GM23338 (cell line): ENCODE measurements at regions not wholly inside any gene's neighbourhood (a gene's known extent, or its start where the extent isn't known, plus 50 kb on each side); places are given as distances from the start of the nearest gene placed in this dataset.

Experiments
- ATAC-seq: fragments of 200-7000 bp; cut with Tn5 transposase; 3 replicates; pipeline ENCODE4 v1.9.1; 2020
- DNase-seq: peaks from one replicate; pipeline ENCODE4 v3.0.0-alpha.2; 2015; ENCODE audit warnings: low spot score
- H2AFZ ChIP-seq: fragments of 200-600 bp; sonication (generic); 2 replicates; pipeline ENCODE4 v1.8.0; 2016; ENCODE audit warnings: antibody characterized with exemption, mild to moderate bottlenecking, moderate library complexity
- H3F3A ChIP-seq: fragments of 200-600 bp; sonication (generic); replicated peaks from 2 replicates; pipeline ENCODE4 v1.8.0; 2017; ENCODE audit warnings: antibody characterized with exemption, mixed run types, low read depth
- H3K27ac ChIP-seq: fragments of 200-600 bp; sonication (generic); 2 replicates; pipeline ENCODE4 v1.6.1; 2016; ENCODE audit warnings: low read depth
- H3K27me3 ChIP-seq: fragments of 200-600 bp; sonication (generic); 2 replicates; pipeline ENCODE4 v1.8.0; 2016; ENCODE audit warnings: mild to moderate bottlenecking, mixed run types, moderate library complexity; ENCODE audit not compliant: insufficient read depth
- H3K36me3 ChIP-seq: fragments of 200-600 bp; sonication (generic); 2 replicates; pipeline ENCODE4 v1.8.0; 2016; ENCODE audit warnings: mild to moderate bottlenecking; ENCODE audit not compliant: insufficient read depth
- H3K4me1 ChIP-seq: fragments of 200-600 bp; sonication (generic); 2 replicates; pipeline ENCODE4 v1.8.0; 2016; ENCODE audit warnings: mild to moderate bottlenecking, moderate library complexity; ENCODE audit not compliant: insufficient read depth
- H3K4me2 ChIP-seq: fragments of 200-600 bp; sonication (generic); 2 replicates; pipeline ENCODE4 v1.7.1; 2017; ENCODE audit warnings: mixed run types
- H3K4me3 ChIP-seq: fragments of 200-600 bp; sonication (generic); 2 replicates; pipeline ENCODE4 v1.6.1; 2016; ENCODE audit warnings: mixed run types
- H3K79me2 ChIP-seq: fragments of 200-600 bp; sonication (generic); replicated peaks from 2 replicates; pipeline ENCODE4 v1.8.0; 2017; ENCODE audit warnings: mild to moderate bottlenecking; ENCODE audit not compliant: insufficient read depth
- H3K9me2 ChIP-seq: fragments of 200-600 bp; sonication (generic); 2 replicates; pipeline ENCODE4 v1.8.0; 2017; ENCODE audit not compliant: insufficient read depth
- H4K20me1 ChIP-seq: fragments of 200-600 bp; sonication (generic); replicated peaks from 2 replicates; pipeline ENCODE4 v1.8.0; 2017; ENCODE audit warnings: mild to moderate bottlenecking; ENCODE audit not compliant: insufficient read depth
- H3K27ac Mint-ChIP-seq: 2 replicates; pipeline ENCODE4 v1.8.0; 2020; ENCODE audit warnings: inconsistent platforms, mild to moderate bottlenecking, moderate library complexity, mixed read lengths
- H3K27me3 Mint-ChIP-seq: 3 replicates; pipeline ENCODE4 v1.8.0; 2022; ENCODE audit warnings: low read depth, mild to moderate bottlenecking, moderate library complexity, mixed read lengths, inconsistent platforms; ENCODE audit not compliant: insufficient read depth, poor library complexity
- H3K36me3 Mint-ChIP-seq: 3 replicates; pipeline ENCODE4 v1.8.0; 2021; ENCODE audit warnings: low read depth, mild to moderate bottlenecking, inconsistent platforms, moderate library complexity, mixed read lengths
- H3K4me1 Mint-ChIP-seq: 3 replicates; pipeline ENCODE4 v1.8.0; 2020; ENCODE audit warnings: mild to moderate bottlenecking, inconsistent platforms, mixed read lengths
- H3K4me3 Mint-ChIP-seq: 3 replicates; pipeline ENCODE4 v1.8.0; 2021; ENCODE audit warnings: moderate library complexity, mild to moderate bottlenecking, inconsistent platforms, mixed read lengths
- H3K9me3 Mint-ChIP-seq: 3 replicates; pipeline ENCODE4 v1.8.0; 2020; ENCODE audit warnings: moderate library complexity, mild to moderate bottlenecking, inconsistent platforms, mixed read lengths
- CREB1 ChIP-seq: fragments of 250-450 bp; sonication (Bioruptor Pico); IDR thresholded peaks from 2 replicates; pipeline ENCODE4 v1.5.0; 2020; ENCODE audit warnings: low read depth, mild to moderate bottlenecking, moderate library complexity
- ETS1 ChIP-seq: IDR thresholded peaks from 2 replicates; pipeline ENCODE4 v1.6.1; 2016; ENCODE audit warnings: antibody characterized with exemption
- EZH2 ChIP-seq: fragments of 200-600 bp; sonication (generic); IDR thresholded peaks from one replicate; pipeline ENCODE4 v1.8.0; 2017; ENCODE audit warnings: antibody characterized with exemption, mild to moderate bottlenecking, low read depth; ENCODE audit not compliant: unreplicated experiment
- EZH2phosphoT487 ChIP-seq: fragments of 200-600 bp; sonication (generic); IDR thresholded peaks from one replicate; pipeline ENCODE4 v1.8.1; 2018; ENCODE audit warnings: antibody characterized with exemption; ENCODE audit not compliant: unreplicated experiment
- JUNB ChIP-seq: IDR thresholded peaks from one replicate; pipeline ENCODE4 v1.6.1; 2016; ENCODE audit warnings: antibody characterized with exemption; ENCODE audit not compliant: unreplicated experiment
- NANOG ChIP-seq: IDR thresholded peaks from 2 replicates; pipeline ENCODE4 v1.6.1; 2016; ENCODE audit warnings: antibody characterized with exemption, borderline replicate concordance
- POLR2AphosphoS5 ChIP-seq: IDR thresholded peaks from 2 replicates; pipeline ENCODE4 v1.6.1; 2016; ENCODE audit warnings: antibody characterized with exemption, low read depth
- STAT1 ChIP-seq: IDR thresholded peaks from one replicate; pipeline ENCODE4 v1.6.1; 2016; ENCODE audit warnings: antibody characterized with exemption; ENCODE audit not compliant: unreplicated experiment
- ZNF114 ChIP-seq: fragments of 250-450 bp; sonication (Bioruptor Pico); IDR thresholded peaks from 2 replicates; pipeline ENCODE4 v1.5.0; 2020; ENCODE audit warnings: mild to moderate bottlenecking, moderate library complexity
- ZNF331 ChIP-seq: fragments of 250-450 bp; sonication (Bioruptor Pico); IDR thresholded peaks from 2 replicates; pipeline ENCODE4 v1.5.0; 2020; ENCODE audit warnings: low read depth, mild to moderate bottlenecking, moderate library complexity
- TF ChIP-seq, protein P1 (sequence below): IDR thresholded peaks from one replicate; pipeline ENCODE4 v1.6.1; 2018; ENCODE audit warnings: antibody characterized with exemption; ENCODE audit not compliant: unreplicated experiment
- TF ChIP-seq, protein P2 (sequence below), 2 experiments: fragments of 200-600 bp in 1 of 2; sonication (generic) in 1 of 2; conservative IDR thresholded peaks; 2 replicates each; pipeline versions ENCODE4 v1.5.1 to v1.6.1; 2016 to 2017; ENCODE audit warnings: antibody characterized with exemption in 2 of 2, low read depth in 2 of 2, mild to moderate bottlenecking in 2 of 2, moderate library complexity in 1 of 2

DNA sequence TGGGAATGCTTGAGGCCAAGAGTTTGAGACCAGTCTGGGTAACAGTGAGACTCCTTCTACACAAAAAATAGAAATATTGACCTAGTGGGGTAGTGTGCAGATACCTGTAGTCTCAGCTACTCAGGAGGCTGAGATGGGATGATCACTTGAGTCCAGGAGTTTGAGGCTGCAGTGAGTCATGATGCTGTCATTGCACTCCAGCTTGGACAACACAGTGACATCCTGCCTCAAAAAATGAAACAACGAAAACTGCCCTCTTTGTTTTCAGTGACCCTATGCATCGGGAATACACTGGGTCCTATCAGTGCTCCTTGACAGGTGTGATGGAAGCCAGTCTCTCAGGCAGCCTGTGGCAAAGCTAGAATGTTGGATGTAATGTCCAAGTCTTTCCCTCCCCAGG, 311.5 kb upstream of the OR4E1 start (continued):
- TF ChIP-seq EZH2 (no peak), POLR2AphosphoS5 (no peak), NANOG (no peak), CREB1 (no peak), STAT1 (no peak), ZNF114 (CRISPR knock-in tag) (no peak), JUNB (no peak)
- TF ChIP-seq, protein P1, sequence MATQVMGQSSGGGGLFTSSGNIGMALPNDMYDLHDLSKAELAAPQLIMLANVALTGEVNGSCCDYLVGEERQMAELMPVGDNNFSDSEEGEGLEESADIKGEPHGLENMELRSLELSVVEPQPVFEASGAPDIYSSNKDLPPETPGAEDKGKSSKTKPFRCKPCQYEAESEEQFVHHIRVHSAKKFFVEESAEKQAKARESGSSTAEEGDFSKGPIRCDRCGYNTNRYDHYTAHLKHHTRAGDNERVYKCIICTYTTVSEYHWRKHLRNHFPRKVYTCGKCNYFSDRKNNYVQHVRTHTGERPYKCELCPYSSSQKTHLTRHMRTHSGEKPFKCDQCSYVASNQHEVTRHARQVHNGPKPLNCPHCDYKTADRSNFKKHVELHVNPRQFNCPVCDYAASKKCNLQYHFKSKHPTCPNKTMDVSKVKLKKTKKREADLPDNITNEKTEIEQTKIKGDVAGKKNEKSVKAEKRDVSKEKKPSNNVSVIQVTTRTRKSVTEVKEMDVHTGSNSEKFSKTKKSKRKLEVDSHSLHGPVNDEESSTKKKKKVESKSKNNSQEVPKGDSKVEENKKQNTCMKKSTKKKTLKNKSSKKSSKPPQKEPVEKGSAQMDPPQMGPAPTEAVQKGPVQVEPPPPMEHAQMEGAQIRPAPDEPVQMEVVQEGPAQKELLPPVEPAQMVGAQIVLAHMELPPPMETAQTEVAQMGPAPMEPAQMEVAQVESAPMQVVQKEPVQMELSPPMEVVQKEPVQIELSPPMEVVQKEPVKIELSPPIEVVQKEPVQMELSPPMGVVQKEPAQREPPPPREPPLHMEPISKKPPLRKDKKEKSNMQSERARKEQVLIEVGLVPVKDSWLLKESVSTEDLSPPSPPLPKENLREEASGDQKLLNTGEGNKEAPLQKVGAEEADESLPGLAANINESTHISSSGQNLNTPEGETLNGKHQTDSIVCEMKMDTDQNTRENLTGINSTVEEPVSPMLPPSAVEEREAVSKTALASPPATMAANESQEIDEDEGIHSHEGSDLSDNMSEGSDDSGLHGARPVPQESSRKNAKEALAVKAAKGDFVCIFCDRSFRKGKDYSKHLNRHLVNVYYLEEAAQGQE: no peak

- ATAC-seq: no peak
- no peak for DNase-seq
- Mint-ChIP-seq H3K36me3 (no peaks in the 10 kb centered on the region), H3K4me1 (no peaks in the 10 kb centered on the region), H3K27me3 (peaks cover 5% of the 10 kb centered on the region), H3K27ac (no peak overlapping the region), H3K4me3 (no peak overlapping the region), H3K9me3 (no peaks in the 10 kb centered on the region)
- no peak overlapping the region for H3K4me2 ChIP-seq
- no peaks in the 10 kb centered on the region for H3K79me2 ChIP-seq
- no peaks in the 10 kb centered on the region for H3F3A ChIP-seq
- H3K4me3 ChIP-seq: no peak overlapping the region
- no peaks in the 10 kb centered on the region for H3K36me3 ChIP-seq
- H2AFZ ChIP-seq: no peak overlapping the region
- H4K20me1 ChIP-seq: no peaks in the 10 kb centered on the region
- H3K9me2 ChIP-seq: no peaks in the 10 kb centered on the region
- no peaks in the 10 kb centered on the region for H3K27me3 ChIP-seq
- H3K27ac ChIP-seq: no peak overlapping the region
- H3K4me1 ChIP-seq: no peaks in the 10 kb centered on the region
- TF ChIP-seq, protein P2, sequence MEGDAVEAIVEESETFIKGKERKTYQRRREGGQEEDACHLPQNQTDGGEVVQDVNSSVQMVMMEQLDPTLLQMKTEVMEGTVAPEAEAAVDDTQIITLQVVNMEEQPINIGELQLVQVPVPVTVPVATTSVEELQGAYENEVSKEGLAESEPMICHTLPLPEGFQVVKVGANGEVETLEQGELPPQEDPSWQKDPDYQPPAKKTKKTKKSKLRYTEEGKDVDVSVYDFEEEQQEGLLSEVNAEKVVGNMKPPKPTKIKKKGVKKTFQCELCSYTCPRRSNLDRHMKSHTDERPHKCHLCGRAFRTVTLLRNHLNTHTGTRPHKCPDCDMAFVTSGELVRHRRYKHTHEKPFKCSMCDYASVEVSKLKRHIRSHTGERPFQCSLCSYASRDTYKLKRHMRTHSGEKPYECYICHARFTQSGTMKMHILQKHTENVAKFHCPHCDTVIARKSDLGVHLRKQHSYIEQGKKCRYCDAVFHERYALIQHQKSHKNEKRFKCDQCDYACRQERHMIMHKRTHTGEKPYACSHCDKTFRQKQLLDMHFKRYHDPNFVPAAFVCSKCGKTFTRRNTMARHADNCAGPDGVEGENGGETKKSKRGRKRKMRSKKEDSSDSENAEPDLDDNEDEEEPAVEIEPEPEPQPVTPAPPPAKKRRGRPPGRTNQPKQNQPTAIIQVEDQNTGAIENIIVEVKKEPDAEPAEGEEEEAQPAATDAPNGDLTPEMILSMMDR (conservative IDR thresholded peaks at IDR 0.05; ENCODE audit: low read depth in 2 of 2): no peak
- no peak for TF ChIP-seq ZNF114 (CRISPR knock-in tag)
- TF ChIP-seq STAT1: no peak
- TF ChIP-seq ZNF331 (CRISPR knock-in tag): no peak
- TF ChIP-seq EZH2: no peak
- no peak for TF ChIP-seq EZH2phosphoT487
- TF ChIP-seq CREB1: no peak
- TF ChIP-seq ETS1: no peak
- no peak for TF ChIP-seq JUNB
- TF ChIP-seq POLR2AphosphoS5: no peak
- TF ChIP-seq, protein P1: no peak
Observed at GRCh38 chr14:21978999-21979314, 305.3 kb upstream of the OR4E1 start.
